Glutamatergic neuron (in vitro differentiated cells): ENCODE measurements at regions not wholly inside any gene's neighbourhood (a gene's known extent, or its start where the extent isn't known, plus 50 kb on each side); places are given as distances from the start of the nearest gene placed in this dataset.

Source experiments
- DNase-seq: peaks from one replicate; pipeline ENCODE4 v3.0.0; 2022
- H3K27ac Mint-ChIP-seq: one replicate; pipeline ENCODE4 v1.8.0; 2020; ENCODE audit warnings: mild to moderate bottlenecking, mixed read lengths, inconsistent platforms; ENCODE audit not compliant: unreplicated experiment
- H3K27me3 Mint-ChIP-seq: one replicate; pipeline ENCODE4 v1.8.0; 2020; ENCODE audit warnings: mild to moderate bottlenecking, moderate library complexity, mixed read lengths, inconsistent platforms; ENCODE audit not compliant: unreplicated experiment
- H3K36me3 Mint-ChIP-seq: one replicate; pipeline ENCODE4 v1.8.0; 2020; ENCODE audit warnings: mild to moderate bottlenecking, mixed read lengths, inconsistent platforms; ENCODE audit not compliant: unreplicated experiment
- H3K4me1 Mint-ChIP-seq: one replicate; pipeline ENCODE4 v1.8.0; 2020; ENCODE audit warnings: mild to moderate bottlenecking, low read depth, mixed read lengths, inconsistent platforms; ENCODE audit not compliant: unreplicated experiment
- H3K4me3 Mint-ChIP-seq: one replicate; pipeline ENCODE4 v1.8.0; 2020; ENCODE audit warnings: mild to moderate bottlenecking, mixed read lengths, inconsistent platforms; ENCODE audit not compliant: unreplicated experiment
- H3K9me3 Mint-ChIP-seq: one replicate; pipeline ENCODE4 v1.8.0; 2020; ENCODE audit warnings: mild to moderate bottlenecking, moderate library complexity, mixed read lengths, inconsistent platforms; ENCODE audit not compliant: unreplicated experiment
- CTCF ChIP-seq: fragments of 200-600 bp; sonication (generic); IDR thresholded peaks from one replicate; pipeline ENCODE4 v1.5.0; 2021; ENCODE audit not compliant: partially characterized antibody, unreplicated experiment

- Mint-ChIP-seq H3K36me3 (peaks cover 13% of the 10 kb centered on the region), H3K9me3 (peaks cover 18% of the 10 kb centered on the region), H3K4me3 (no peak overlapping the region), H3K27me3 (peaks cover 8% of the 10 kb centered on the region), H3K4me1 (peaks cover 16% of the 10 kb centered on the region), H3K27ac (no peak overlapping the region)
- no peak for DNase-seq
- no peak for TF ChIP-seq CTCF
Measured at GRCh38 chr20:63145156-63145555, 70.8 kb downstream of the YTHDF1 start.

- Mint-ChIP-seq H3K4me1 (peaks cover 7% of the 10 kb centered on the region), H3K9me3 (peaks cover 3% of the 10 kb centered on the region)
- no peak for TF ChIP-seq CTCF
Measured at GRCh38 chr20:63142933-63143332, 73.0 kb downstream of the YTHDF1 start.

GRCh38 chr20:63141531-63141930 lies 74.4 kb downstream of the YTHDF1 start:
- DNase-seq: no peak
- H3K27me3 Mint-ChIP-seq: peaks cover 4% of the 10 kb centered on the region
- no peak for TF ChIP-seq CTCF
- H3K4me1 Mint-ChIP-seq: peaks cover 7% of the 10 kb centered on the region
- peaks cover 3% of the 10 kb centered on the region for H3K9me3 Mint-ChIP-seq
- no peak overlapping the region for H3K4me3 Mint-ChIP-seq
- no peaks in the 10 kb centered on the region for H3K36me3 Mint-ChIP-seq
- no peak overlapping the region for H3K27ac Mint-ChIP-seq

More at GRCh38 chr20:63142933-63143332, 73.0 kb downstream of the YTHDF1 start:
- no peak for DNase-seq
- no peak overlapping the region for H3K4me3 Mint-ChIP-seq
- peaks cover 4% of the 10 kb centered on the region for H3K27me3 Mint-ChIP-seq
- peaks cover 6% of the 10 kb centered on the region for H3K36me3 Mint-ChIP-seq
- H3K27ac Mint-ChIP-seq: no peak overlapping the region

- peaks cover 3% of the 10 kb centered on the region for H3K9me3 Mint-ChIP-seq
- peaks cover 7% of the 10 kb centered on the region for H3K4me1 Mint-ChIP-seq
- H3K27me3 Mint-ChIP-seq: peaks cover 3% of the 10 kb centered on the region
- H3K27ac Mint-ChIP-seq: no peak overlapping the region
- no peak for DNase-seq
- H3K36me3 Mint-ChIP-seq: no peaks in the 10 kb centered on the region
- no peak for TF ChIP-seq CTCF
- H3K4me3 Mint-ChIP-seq: no peak overlapping the region
Measured at GRCh38 chr20:63140514-63141433, 75.2 kb downstream of the YTHDF1 start.

- H3K4me1 Mint-ChIP-seq: peaks cover 7% of the 10 kb centered on the region
- no peaks in the 10 kb centered on the region for H3K36me3 Mint-ChIP-seq
- no peak for DNase-seq
- no peak overlapping the region for H3K4me3 Mint-ChIP-seq
- peaks cover 3% of the 10 kb centered on the region for H3K9me3 Mint-ChIP-seq
- H3K27me3 Mint-ChIP-seq: peaks cover 4% of the 10 kb centered on the region
- H3K27ac Mint-ChIP-seq: no peak overlapping the region
- TF ChIP-seq CTCF: no peak
Measured at GRCh38 chr20:63139837-63140236, 76.1 kb downstream of the YTHDF1 start.
